Upper lobe of right lung (tissue), 1 donor: ENCODE measurements at regions not wholly inside any gene's neighbourhood (a gene's known extent, or its start where the extent isn't known, plus 50 kb on each side); places are given as distances from the start of the nearest gene placed in this dataset.

Source experiments
- ATAC-seq: fragments of 200-7000 bp; cut with Tn5 transposase; one replicate; pipeline ENCODE4 v1.9.1; 2020; ENCODE audit warnings: mild to moderate bottlenecking, moderate library complexity
- DNase-seq: peaks from one replicate; pipeline ENCODE4 v3.0.0-alpha.2; 2020
- H3K27ac ChIP-seq: fragments of 200-600 bp; one replicate; pipeline ENCODE4 v1.8.0; 2022
- H3K27me3 ChIP-seq: fragments of 200-600 bp; one replicate; pipeline ENCODE4 v1.8.0; 2022; ENCODE audit warnings: mild to moderate bottlenecking
- H3K36me3 ChIP-seq: fragments of 200-600 bp; one replicate; pipeline ENCODE4 v1.8.0; 2022
- H3K4me1 ChIP-seq: fragments of 200-600 bp; one replicate; pipeline ENCODE4 v1.8.0; 2022
- H3K4me3 ChIP-seq: fragments of 200-600 bp; one replicate; pipeline ENCODE4 v1.8.0; 2022; ENCODE audit warnings: mild to moderate bottlenecking
- H3K9me3 ChIP-seq: fragments of 200-600 bp; one replicate; pipeline ENCODE4 v1.8.0; 2022
- intact Hi-C: fragments of 100-400 bp; cut with DNase I; formaldehyde crosslinking; loops from one replicate; pipeline ENCODE4 v1.11.0; 2022
- TF ChIP-seq, protein P1 (sequence below): fragments of 200-600 bp; IDR thresholded peaks from one replicate; pipeline ENCODE4 v1.8.0; 2022; ENCODE audit warnings: antibody characterized with exemption
- donor health status: DM: no; HTN: yes; CAD: no; lungs with severe emphysema.

DNA sequence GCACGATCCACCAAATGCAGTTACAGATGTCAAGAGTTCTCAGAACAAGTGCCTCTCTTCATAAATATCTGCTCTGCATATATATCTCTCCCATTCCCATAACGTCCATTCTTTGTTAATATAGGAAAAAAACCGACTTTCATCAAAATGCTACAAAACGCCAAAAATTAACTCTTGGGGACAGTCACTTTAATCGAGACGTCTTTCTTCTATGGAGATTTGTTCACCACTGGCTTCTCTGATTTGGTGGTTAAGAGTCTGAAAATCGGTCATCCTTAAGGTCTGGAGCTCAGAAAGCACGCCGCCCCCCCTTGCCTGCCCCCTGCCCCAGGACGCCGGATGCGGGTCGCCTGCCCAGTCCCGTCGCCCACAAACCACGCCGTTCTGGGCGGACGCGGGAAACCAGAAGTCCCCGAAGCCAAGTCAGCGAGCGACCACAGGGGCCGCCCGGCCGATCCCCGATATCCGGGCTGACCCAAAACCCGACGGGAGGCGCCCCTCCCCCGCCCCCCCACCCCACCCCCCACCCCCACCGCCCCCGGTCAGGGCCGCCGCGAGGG lies 252.7 kb downstream of the TJP1 start:
- ATAC-seq: no peak
- no peak for DNase-seq
- Histone ChIP-seq H3K27me3 (peaks cover 53% of the 10 kb centered on the region), H3K36me3 (no peaks in the 10 kb centered on the region), H3K4me3 (peak overlapping the region; percentile 50), H3K4me1 (peaks cover 6% of the 10 kb centered on the region), H3K27ac (no peak overlapping the region), H3K9me3 (no peaks in the 10 kb centered on the region)
- TF ChIP-seq, protein P1, sequence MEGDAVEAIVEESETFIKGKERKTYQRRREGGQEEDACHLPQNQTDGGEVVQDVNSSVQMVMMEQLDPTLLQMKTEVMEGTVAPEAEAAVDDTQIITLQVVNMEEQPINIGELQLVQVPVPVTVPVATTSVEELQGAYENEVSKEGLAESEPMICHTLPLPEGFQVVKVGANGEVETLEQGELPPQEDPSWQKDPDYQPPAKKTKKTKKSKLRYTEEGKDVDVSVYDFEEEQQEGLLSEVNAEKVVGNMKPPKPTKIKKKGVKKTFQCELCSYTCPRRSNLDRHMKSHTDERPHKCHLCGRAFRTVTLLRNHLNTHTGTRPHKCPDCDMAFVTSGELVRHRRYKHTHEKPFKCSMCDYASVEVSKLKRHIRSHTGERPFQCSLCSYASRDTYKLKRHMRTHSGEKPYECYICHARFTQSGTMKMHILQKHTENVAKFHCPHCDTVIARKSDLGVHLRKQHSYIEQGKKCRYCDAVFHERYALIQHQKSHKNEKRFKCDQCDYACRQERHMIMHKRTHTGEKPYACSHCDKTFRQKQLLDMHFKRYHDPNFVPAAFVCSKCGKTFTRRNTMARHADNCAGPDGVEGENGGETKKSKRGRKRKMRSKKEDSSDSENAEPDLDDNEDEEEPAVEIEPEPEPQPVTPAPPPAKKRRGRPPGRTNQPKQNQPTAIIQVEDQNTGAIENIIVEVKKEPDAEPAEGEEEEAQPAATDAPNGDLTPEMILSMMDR: no peak
- intact Hi-C loops: no loop called here

DNA sequence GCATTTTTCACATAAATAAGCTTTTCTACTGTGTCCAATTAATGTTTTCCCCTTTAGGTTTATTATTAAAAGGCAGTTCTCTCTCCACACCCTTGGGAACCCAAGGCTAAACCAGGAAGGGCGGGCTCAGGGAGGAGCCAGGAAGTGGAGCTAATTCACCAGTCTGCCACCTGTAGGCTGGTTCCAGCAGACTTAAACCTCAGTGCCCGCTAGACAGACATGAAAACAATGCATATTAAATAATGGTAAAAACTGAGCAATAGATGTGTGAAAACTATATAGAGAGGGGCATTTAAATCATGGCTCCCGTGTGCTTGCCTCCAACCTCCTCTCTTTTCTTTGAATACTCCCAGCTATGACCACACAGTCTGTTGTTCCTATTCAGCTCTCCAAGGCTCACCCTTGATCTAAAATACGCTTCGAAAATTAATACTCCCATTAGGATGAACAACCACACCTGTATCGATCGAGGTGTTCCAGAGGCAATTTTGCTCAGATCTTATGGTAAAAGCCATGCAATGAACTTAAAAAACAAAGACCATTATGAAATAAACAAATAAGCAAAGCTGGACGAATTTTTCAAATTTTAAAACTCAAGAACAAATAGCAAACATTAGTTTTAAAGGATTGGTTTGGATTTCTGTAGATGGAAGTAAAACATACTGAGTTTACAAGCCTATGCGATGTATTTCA lies 253.3 kb downstream of the TJP1 start:
- Histone ChIP-seq H3K27me3 (peaks cover 53% of the 10 kb centered on the region), H3K36me3 (no peaks in the 10 kb centered on the region)
- DNase-seq: no peak

DNA sequence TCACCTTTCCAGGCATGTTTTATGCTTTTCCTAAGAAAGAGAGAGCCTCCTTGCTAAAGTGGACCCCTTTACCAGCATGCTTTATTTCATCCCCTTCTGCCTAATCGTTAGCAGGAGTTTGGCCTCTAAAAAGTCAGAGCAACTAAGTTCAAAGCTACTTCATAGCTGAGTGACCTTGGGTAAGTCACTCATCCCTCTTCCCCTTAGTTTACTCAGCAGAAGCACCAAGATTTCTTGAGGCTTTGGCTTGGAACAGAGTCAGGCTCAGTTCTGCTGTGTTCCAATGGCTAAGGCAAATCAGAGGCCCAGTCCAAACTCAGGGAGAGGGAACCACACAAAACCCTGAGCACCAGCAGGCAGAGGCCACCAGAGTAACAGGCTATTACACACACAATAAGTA lies 254.9 kb downstream of the TJP1 start:
- peaks cover 43% of the 10 kb centered on the region for H3K27me3 ChIP-seq
- H3K9me3 ChIP-seq: no peaks in the 10 kb centered on the region
- no peak overlapping the region for H3K27ac ChIP-seq
- no peaks in the 10 kb centered on the region for H3K36me3 ChIP-seq
- peaks cover 6% of the 10 kb centered on the region for H3K4me1 ChIP-seq
- TF ChIP-seq, protein P1: no peak
- intact Hi-C loops: no loop called here
- no peak overlapping the region for H3K4me3 ChIP-seq
- DNase-seq (no peak), ATAC-seq (no peak)

More for the DNA sequence above, 253.3 kb downstream of the TJP1 start:
- H3K4me1 ChIP-seq: peaks cover 6% of the 10 kb centered on the region
- TF ChIP-seq, protein P1: peak; percentile 24
- peak; percentile 72 for ATAC-seq
- H3K9me3 ChIP-seq: no peaks in the 10 kb centered on the region
- no peak overlapping the region for H3K27ac ChIP-seq
- intact Hi-C loops: no loop called here
- no peak overlapping the region for H3K4me3 ChIP-seq

DNA sequence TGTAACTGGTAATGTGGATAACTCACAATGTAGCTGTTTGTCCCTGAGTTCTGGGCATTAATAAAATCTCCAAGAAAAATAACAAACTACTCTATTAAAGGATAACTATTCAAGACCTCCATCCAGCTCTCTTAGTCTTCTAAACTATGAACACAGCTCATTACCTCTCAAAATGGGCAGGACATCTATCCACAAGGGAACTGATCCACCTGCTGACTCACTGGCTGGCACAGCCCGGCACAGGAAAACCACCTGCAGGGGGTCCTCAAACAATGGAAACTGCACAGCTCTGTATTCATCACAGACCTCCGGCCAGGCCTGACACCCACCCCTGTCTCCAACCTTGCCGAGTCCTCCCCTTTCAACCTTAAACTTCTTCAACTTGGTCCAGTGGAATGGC lies 255.4 kb downstream of the TJP1 start:
- TF ChIP-seq, protein P1: no peak
- no peaks in the 10 kb centered on the region for H3K9me3 ChIP-seq
- H3K27ac ChIP-seq: no peak overlapping the region
- ATAC-seq: no peak
- peaks cover 6% of the 10 kb centered on the region for H3K4me1 ChIP-seq
- intact Hi-C loops: no loop called here
- DNase-seq: no peak
- peaks cover 38% of the 10 kb centered on the region for H3K27me3 ChIP-seq
- no peak overlapping the region for H3K4me3 ChIP-seq
- H3K36me3 ChIP-seq: no peaks in the 10 kb centered on the region

DNA sequence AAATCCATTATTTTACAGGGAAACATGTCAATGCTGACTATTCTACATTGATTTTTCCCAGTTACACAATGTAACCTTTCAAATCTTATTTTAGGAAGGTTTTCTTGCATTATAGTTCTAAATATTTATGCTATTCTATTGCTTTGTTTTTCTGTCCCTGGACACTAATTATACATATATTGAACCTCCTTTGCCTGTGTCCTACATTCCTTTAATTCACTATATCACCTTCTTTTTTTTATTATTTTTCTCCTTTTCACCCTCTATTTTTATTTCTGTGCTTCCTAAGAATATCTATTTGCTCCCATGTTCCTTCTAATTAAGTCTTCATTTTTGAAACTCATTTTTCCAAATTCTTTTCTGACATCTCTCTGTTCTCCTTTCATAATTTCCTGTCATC lies 259.2 kb downstream of the TJP1 start:
- Histone ChIP-seq H3K27ac (no peak overlapping the region), H3K36me3 (no peaks in the 10 kb centered on the region), H3K9me3 (no peaks in the 10 kb centered on the region), H3K27me3 (peaks cover 8% of the 10 kb centered on the region), H3K4me1 (no peaks in the 10 kb centered on the region), H3K4me3 (no peak overlapping the region)
- no peak for ATAC-seq
- TF ChIP-seq, protein P1: no peak
- intact Hi-C loops: no loop called here
- DNase-seq: no peak
